Embryonic facial prominence (tissue), 1 donor: ENCODE measurements at regions not wholly inside any gene's neighbourhood (a gene's known extent, or its start where the extent isn't known, plus 50 kb on each side); places are given as distances from the start of the nearest gene placed in this dataset.
A peak's percentile ranks its signal among the peaks of the same experiment; 100 is the strongest.

Experiments
- DNase-seq: peaks from one replicate; pipeline ENCODE4 v3.0.0-alpha.2; 2016; ENCODE audit errors: extremely low spot score

DNA sequence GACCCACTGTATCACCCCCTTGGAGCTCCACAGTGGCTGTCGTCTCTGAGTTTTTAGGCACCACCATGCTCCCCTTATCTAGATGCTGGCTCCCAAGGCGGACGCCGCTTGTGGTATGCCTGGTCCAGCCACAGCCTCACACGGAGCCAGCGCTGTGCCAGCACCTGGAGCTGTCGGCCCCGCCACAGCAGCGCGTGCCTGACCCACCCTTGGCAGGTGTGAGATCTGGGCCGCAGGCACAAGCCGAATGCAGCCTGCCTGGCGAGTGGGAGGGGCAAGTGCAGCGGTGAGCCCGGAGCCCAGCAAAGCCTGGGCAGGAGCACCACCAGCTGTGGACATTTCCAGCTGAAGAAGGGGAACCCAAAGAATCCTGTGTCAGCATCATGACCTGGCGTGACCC lies 91.9 kb upstream of the BACE2 start:
- DNase-seq, result no peak

DNA sequence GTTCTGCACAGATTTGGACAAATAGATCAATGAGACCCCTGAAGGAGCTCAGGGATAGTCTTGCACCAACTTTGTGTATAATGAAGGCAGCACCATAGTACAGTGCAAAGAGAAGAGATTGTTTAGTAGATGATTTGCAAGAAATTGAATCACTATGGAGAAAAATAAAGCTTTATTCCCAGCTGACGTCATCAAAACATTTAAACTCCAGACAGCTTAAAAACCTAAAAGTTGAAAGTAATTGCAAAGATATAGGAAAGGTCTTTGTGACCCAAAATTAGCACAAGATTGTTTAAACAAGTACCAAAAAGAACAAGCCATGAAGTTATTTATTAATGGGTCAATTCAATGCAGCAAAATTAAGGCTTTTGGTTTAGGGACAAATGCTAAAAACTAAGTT lies 88.8 kb upstream of the BACE2 start:
- no peak for DNase-seq

DNA sequence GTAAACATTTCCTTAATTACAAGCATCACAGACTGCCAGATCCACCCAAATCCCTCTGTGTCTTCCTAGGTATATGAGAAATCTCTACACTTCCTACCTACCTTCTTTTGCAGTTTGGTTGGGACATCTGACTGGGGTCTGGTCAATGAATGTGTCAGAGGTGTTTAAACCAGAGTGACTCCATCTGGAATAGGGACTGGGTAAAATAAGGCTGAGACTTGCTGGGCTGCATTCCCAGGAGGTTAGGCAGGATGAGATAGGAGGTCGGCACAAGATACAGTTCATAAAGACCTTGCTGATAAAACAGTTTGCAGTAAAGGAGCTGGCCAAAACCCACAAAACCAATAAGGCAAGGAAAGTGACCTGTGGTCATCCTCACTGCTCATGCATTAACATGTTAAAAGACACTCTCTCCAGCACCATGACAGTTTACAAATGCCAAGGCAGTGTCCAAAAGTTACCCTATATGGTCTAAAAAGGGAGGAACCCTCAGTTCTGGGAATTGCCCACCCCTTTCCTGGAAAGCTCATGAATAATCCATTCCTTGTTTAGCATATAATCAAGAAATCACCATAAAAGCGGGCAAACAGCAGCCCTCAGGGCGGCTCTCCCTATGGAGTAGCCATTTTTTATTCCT lies 87.4 kb upstream of the BACE2 start:
- no peak for DNase-seq

DNA sequence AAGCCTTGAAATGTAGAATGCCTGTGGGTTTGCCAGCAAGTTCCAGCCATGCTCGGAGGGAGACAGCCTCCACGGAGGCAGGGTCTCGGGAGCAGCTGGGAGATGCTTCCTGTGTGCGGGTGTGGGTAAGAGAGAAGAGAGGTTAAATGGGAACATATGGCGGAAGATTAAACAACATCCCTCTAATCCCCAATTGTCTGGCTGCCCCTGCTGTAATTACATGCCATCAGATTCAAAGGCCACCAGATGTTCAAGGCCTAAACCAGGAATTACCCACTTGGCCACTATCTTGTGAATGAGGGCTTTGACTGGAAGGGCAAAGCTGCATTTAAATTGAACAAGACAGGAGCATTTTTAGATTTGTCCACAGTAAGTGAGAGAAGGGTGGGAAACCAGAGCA lies 81.4 kb upstream of the BACE2 start:
- DNase-seq, result no peak

DNA sequence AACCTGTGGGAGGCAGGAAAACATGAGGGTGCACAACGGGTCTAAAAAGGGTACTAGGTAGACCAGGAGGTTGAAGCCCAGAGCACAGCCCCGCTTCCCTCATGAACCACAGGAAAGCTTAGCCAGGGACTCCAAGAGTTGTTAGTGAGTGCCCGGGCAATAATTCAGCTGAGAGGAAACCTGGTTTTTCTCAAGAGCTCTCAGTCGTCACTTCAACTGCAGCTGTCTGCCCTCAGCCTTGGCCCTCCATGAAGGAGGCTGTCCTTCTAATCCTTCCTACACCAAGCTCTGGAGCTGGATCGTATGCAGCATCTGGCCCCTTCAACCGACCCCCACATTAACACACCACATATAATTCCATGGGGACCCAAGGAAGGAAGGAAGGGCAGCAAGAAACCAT lies 77.0 kb upstream of the BACE2 start:
- DNase-seq, result no peak

DNA sequence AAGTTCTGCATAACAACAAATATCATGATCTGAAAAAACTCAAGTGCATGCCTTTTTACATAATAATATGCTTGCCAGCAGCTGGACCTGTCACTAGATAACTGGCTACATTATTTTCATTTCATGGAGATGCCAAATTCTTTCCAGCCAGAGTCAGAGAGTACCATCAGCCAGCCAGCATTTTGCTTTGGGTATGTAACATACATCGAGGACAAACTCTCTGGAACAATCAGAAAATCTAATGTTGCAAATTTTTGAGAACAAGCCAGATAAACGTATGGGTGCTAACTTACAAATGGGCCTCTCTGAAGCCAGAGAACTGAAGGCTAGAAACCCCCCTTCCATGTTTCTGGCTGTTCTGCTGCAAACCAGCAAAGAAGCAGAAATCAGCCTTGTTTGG lies 76.3 kb upstream of the BACE2 start:
- no peak for DNase-seq

DNA sequence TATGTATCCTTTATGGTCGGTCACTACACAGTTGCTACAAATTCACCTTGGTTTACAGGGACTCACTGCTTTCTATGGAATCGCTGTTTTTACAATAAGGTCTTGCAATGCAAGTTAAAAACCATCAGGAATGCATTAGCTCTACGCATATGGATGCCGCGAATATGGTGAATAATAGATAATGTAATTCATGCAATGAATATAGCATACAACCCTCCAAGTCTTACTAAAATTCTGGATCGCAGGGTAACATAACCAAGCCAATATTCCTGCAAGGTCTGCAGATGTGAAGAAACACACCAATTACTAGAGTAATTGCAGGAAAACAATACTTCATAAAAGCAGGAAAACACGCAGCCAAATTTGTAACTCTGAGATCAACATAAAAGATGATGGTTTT lies 75.6 kb upstream of the BACE2 start:
- DNase-seq, result no peak

DNA sequence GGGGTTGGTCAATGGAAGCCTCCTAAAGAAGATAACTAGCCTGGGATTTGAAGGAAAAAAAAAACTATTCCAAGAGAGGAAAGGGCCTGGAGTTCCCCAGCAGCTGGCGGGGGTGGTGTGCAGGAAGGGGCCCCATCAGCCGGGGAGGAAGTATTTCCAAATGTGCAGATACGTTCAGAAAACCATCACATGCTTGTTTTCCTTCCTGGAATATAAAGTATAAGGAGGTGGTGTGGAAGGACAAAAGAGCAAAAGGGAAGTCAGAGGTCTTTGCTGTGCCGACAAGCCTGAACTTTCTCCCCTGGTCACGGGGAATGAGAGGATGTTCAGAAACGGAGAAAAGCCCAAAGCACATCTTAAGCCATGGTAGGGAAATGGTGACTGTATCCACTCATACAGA lies 72.0 kb upstream of the BACE2 start:
- no peak for DNase-seq

DNA sequence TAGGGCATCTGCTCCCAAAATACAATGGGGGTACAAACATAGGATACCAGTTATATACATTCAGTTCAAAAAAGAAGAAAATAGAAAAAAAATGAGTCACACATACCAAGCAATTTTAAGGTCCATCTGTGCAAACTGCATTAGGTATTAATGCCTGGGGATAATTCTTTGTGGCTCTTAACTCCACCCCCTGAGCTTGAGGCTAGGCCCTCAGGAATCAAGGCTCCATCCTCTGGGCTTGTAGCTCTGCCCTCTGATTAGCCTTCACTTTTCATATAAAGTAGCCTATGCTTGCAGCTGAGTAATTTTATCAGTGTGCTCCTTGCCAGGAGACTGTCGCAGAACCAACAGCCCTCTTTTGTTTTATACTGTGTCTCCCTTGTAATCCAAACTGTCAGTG lies 69.9 kb upstream of the BACE2 start:
- no peak for DNase-seq

DNA sequence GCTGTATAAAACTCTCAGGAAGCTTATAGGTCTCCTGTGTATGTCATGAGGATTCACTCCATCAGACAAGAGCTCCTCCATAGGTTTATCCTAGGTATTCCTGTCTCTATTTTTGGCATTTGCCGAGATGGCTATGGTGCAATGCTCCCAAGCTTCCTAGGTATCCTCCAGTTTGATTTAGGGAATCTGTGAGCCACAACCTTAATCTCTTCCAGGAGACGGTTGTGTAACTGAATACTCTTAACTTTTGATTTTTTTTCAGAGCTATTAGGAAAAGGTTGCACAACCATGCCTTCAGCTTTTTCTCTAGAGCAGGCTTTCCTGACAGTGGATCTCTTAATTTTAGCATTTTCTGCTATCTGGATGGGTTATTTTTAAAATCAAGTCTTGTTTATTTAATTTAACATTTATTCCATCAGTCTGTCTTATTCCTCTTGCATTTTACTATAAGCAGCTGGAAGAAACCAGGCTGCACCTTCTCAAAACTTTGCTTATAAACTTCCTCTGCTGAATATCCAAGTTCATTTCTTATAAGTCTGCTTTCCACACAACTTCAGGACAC lies 69.4 kb upstream of the BACE2 start:
- DNase-seq, result no peak

DNA sequence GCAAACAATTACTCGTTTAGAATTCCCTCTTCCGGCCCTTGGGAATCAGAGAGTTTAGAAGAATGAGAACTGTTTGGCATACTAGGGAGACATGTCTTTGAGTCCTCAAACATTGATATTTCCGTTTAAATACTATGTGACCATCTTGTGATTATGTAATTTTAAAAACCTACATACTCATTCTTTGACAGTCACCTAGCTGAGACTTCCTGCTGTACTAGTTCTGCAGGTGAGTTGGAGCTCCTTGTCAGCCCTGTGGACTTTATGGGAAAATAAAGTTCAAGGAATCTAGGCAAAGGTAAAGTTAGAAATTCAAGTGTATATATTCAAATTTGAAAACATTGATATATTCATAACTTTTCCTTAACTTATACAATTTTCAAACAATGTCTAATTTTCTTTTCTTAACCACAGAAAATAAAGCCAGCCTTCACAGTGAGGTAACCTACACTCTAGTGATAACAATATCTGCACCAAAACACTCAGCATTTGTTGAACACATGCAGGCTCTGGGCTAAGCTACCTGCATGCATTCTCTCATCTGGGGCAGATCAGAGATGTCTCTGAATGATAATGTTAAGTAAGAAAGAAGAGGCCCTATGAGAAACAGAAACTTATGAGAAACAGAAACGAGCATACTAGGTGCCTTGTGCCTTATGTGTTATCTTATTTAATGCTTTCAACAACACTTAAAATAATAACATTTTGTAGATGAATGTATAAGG lies 67.0 kb upstream of the BACE2 start:
- DNase-seq, result no peak

DNA sequence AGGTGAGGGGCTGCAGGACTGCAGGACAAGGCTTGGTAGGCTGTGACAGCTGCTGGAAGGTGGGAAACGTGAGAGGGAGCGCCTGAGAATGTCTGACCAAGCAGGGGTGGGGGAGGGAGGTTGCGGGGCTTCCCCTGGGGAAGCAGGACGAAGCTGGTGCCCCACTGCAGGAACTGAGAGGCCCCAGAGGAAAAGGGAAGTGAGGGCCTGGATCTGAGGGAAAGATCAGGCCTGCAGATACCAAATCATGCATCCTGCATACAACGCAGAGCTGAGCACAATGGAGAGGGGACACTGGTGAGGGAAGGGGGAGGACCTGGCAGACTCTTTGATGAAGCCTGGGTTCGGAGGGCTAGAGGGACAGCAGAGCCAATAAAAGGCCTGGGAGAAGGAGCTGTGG lies 65.7 kb upstream of the BACE2 start:
- DNase-seq, result no peak

DNA sequence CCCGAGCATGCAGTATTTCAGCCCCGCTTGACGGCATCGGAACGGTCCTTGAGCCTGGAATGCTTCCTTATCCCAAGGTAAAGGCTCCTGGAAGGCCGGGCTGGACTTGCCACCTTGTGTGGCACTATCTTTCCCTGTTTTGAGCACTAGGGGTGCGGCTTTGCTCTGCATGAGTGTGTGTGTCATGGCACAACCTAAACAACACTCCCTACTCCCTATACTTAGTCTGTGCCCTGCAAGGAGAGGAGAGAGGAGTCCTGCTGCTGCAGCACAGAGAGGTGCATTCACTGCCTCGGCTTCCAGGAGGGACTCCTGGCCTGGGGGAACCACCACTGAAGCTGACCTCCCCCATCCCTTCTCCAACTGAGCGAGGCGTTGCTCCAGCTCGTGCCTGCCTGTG lies 60.4 kb upstream of the BACE2 start:
- DNase-seq, result no peak

DNA sequence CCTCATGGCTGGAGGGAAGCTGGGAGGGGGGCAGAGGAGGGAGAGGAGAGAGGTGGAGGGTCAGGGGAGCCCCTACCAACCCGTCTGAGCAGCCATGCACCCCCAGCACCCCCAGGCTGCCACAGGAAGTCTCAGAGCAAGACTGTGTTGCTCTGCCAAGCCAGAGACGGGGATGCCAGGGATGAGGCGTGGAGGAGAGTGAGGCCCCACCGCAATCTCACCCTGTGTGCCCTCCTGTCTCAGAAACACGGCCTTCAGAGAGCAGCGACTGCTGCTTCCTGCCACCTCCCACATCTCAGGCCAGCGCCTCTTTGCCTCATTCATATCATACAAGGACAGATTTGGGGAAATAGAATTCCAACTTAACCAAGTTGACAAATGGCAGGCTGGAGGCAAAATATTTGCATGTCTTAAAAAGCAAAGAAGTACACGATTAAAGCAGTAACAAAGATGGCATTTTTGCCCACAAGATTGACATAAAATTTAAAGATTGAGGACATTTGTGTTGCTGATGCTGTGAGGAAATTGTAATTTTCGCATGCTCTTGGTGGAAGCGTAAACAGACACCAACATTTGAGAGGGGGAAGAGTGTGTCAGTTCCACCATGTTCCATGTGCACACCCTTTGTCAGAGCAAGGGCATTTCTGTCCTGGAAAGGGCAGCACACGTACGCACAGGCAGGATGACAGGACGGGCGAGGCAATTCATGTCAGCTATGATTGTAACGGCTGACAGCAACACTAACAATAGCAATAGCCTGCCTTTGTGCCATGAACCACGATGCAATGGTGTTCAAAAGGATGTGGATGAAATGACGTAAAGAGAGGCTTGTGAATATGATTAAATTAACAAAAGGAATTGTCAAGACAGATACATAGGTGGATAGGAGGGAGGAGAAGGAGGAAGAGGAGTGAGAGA lies 59.0 kb upstream of the BACE2 start:
- no peak for DNase-seq

DNA sequence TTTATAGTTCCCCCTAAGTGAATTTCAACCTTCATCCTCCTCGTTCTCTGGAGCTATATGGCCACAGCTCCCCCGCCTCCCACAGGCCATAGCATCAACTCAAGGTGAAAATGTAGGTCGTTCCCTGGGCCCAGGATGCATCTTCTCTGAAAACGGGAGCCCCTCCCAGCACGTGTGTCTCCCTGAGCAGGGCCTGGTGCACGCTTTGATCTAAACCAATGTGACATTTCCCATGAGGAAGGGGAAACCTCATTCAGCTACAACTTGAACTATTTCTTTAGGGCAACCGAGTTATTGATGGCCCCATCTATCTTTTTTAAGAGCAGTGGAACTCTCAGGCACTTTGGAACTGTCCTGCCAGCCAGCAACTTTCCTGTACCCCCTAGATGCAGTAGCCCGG lies 57.8 kb upstream of the BACE2 start:
- DNase-seq, result no peak

DNA sequence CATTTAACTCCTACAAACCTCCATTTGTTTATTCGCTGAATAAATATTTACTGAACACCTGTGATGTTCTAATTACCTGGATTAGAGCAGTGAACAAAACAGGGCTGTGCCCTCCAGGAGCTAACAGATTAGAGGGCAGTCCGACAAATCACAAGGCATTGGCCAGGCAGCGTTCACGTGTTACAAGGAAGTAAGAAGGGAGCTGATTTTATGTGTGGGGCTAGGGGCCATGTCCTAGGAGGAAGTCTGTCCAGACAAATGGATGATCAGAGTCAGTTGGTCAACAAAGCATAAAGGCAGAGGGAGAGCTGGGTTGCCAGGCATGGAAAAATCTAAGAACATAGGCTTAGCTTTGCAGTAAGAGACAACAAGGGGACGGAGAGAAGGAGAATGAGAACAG lies 57.3 kb upstream of the BACE2 start:
- DNase-seq, result no peak

DNA sequence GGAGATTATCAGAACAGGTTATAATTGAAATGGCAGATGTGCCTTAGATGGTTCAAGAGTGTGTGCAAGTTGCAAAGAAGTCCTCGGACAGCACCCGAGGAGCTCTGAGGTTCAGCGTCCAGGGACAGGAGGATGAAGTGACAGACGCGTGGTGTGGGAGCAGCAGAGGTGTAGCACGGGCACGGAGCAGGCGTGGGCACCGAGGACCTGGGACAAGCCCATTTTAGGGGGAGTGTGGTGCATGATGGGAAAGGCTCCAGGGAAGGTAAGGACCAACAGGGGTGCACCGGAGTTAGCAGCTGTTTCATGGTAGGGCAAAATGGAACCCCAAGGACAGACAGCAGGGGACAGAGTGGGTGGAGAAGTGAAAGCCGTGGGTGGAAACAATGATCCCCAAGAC lies 56.3 kb upstream of the BACE2 start:
- DNase-seq, result no peak

DNA sequence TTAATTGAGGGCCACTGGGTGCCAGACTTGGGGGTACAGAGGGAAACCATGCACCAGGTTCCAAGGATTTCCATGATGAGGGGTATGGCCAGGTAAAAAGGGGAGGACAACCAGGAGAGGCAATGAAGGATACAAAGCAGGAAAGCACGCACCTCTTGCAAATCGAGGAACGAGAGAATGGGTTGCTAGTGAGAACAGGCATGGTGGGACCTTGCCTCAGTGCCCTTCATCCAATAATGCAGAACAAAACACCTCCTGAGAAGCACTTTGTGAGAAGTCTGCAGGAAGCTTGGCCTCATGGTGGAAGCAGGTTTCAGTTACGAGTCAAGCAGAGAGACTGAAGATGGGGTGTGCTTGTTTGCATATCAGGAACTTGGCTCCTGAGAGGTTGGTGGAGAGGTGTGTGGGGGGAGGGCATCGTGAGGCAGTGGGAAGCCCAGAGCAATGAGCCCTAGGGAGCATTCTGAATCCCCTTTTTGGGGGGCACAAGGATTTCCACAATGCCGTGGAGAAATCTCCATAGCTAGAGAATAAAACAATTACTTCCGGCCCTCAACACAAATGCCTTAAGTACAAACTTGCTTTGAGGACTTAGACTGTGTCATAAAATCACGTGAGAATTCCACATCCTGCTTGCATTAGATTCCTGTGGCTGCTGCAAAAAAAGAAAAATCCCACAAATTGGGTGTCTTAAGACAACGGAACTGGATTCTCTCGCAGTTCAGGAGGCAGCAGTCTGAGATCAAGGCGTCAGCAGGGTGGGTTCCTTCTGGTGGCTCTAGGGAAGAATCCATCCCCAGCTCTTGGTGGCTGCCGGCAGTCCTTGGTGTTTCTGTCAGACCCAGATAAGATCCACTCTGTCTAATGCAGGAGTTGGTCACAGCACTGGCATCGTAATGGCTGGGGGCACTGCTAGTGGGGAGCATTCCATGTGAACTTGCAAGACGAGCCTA lies 54.9 kb upstream of the BACE2 start:
- peak; percentile 85 for DNase-seq

DNA sequence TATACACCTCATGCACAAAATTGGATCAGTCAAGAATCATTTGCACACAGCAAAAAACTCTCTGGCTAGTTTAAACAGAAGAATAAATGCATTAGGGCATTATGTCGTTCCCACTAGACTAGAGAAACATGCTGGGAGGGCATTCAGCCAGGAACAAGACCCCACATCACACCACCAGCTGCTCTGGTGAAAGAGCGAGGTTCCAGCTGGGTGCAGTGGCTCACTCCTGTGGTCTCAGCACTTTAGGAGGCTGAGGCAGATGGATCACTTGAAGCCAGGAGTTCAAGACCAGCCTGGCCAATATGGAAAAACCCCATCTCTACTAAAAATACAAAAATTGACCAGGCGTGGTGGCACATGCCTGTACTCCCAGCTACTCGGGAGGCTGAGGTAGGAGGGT lies 52.1 kb upstream of the BACE2 start:
- DNase-seq, result no peak
